Heart left ventricle (tissue), 16 donors: ENCODE measurements at regions not wholly inside any gene's neighbourhood (a gene's known extent, or its start where the extent isn't known, plus 50 kb on each side); places are given as distances from the start of the nearest gene placed in this dataset.

ENCODE experiments used
- ATAC-seq, 4 donors: fragments of 200-7000 bp; cut with Tn5 transposase; one replicate each; pipeline ENCODE4 v1.9.1; 2020 to 2022; ENCODE audit warnings: moderate library complexity in 4 of 4, mild to moderate bottlenecking in 3 of 4, moderate number of reproducible peaks in 1 of 4
- DNase-seq, 5 donors: peaks; one replicate each; pipeline ENCODE4 v3.0.0-alpha.2; 2020
- H3K27ac ChIP-seq, 12 donors: fragments of 200-600 bp; sonication (generic) in 4 of 12; one replicate each; pipeline versions ENCODE4 v1.5.0 to v1.8.0; 2016 to 2022; ENCODE audit warnings: mild to moderate bottlenecking in 2 of 12
- H3K27me3 ChIP-seq, 9 donors: fragments of 200-600 bp; sonication (generic) in 2 of 9; one replicate each; pipeline versions ENCODE4 v1.5.1 to v1.8.0; 2016 to 2022; ENCODE audit warnings: mild to moderate bottlenecking in 3 of 9
- H3K36me3 ChIP-seq, 9 donors: fragments of 200-600 bp; sonication (generic) in 2 of 9; one replicate each; pipeline versions ENCODE4 v1.5.0 to v1.8.0; 2018 to 2022; ENCODE audit warnings: mild to moderate bottlenecking in 2 of 9
- H3K4me1 ChIP-seq, 12 donors: fragments of 200-600 bp; sonication (generic) in 4 of 12; one replicate each; pipeline versions ENCODE4 v1.5.0 to v1.8.0; 2016 to 2022; ENCODE audit warnings: mild to moderate bottlenecking in 3 of 12
- H3K4me3 ChIP-seq, 12 donors: fragments of 200-600 bp; sonication (generic) in 4 of 12; one replicate each; pipeline versions ENCODE4 v1.5.0 to v1.8.0; 2017 to 2022; ENCODE audit warnings: mild to moderate bottlenecking in 9 of 12, moderate library complexity in 4 of 12
- H3K9me3 ChIP-seq, 12 donors: fragments of 200-600 bp; sonication (generic) in 4 of 12; one replicate each; pipeline versions ENCODE4 v1.5.0 to v1.8.0; 2016 to 2022; ENCODE audit warnings: mild to moderate bottlenecking in 1 of 12
- POLR2A ChIP-seq, 2 donors: fragments of 450-650 bp; IDR thresholded peaks; one replicate each; pipeline ENCODE4 v1.6.1; 2017; ENCODE audit warnings: antibody characterized with exemption in 2 of 2, mild to moderate bottlenecking in 2 of 2, moderate library complexity in 2 of 2
- WGBS, 4 donors: extraction: QIAGEN DNeasy Blood & Tissue Kit in 2 of 4; methylation state at CpG; one replicate each; pipeline versions ENCODE4 v1.1.5 to v1.1.7; 2013 to 2018; 5-methylcytosine and 5-hydroxymethylcytosine counted together
- intact Hi-C, 10 donors: fragments of 100-400 bp; cut with DNase I; formaldehyde crosslinking; loops; one replicate each; pipeline versions ENCODE4 v1.11.1 to v1.14.2; 2022
- TF ChIP-seq, protein P1 (sequence below), 12 donors: fragments of 200-600 bp; sonication (generic) in 4 of 12; IDR thresholded peaks; one replicate each; pipeline versions ENCODE4 v1.5.0 to v1.8.0; 2018 to 2022; ENCODE audit warnings: antibody characterized with exemption in 12 of 12, mild to moderate bottlenecking in 5 of 12
- donor health status: ischemic (EF 13 %, LVEDD 7.1; RV severe dilation, severe dysfunction).
- donor health status: healthy with polysubstance abuse.
- donor health status: DM: no; HTN: yes; CAD: no.
- donor health status: DM: no; HTN: no; CAD: no.
- donor health status: ischemic (EF 25% LVEDD 6.9; RV normal size, moderate dysfunction).
- donor health status: ischemic (EF 25% LVEDD 5.7; RV mildly dilated, moderate dysfunction).
- donor health status: healthy.
- donor health status: DM: yes; HTN: yes; CAD: no.
- donor health status: ischemic (EF 35%, LVEDD 5.7; RV mildly dilated, moderate dysfunction).
- donor health status: nonischemic (EF 11% LVEDD 7.7; RV severe dilation, severe dysfunction).
- donor health status: DM: yes; HTN: yes; CAD: no.
- donor health status: PGD.
- donor health status: ischemic (EF 29% LVEDD 5.4; RV normal size, mild dysfunction).
- donor health status: nonischemic (EF 23%, LVEDD 6.1; RV moderate dilation, normal function).

DNA sequence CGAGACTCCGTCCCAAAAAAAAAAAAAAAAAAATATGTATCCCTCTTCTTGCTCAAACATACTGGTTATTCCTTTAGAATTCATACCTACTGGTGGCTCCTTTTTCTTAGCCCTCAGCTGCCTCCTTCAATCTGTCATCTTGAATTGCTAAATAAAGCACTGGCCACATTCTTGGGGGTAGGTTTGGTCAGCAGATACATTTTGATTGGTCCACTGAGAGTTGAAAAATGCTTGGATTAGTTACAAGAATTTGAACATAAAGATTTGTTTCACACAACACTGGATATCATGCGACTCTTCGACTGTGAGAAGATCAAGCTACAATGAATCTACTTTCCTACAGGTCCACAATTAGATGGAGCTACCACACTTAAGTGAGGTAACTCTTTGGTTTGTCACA is 906.1 kb upstream of the SLC39A10 start:
- WGBS, 4 donors = 86 to 90% (median 87%) methylated on average over 2 to 4 of the region's 4 CpGs
- Histone ChIP-seq H3K27ac (no peak overlapping the region), H3K36me3 (no peaks in the 10 kb centered on the region), H3K27me3 (no peaks in the 10 kb centered on the region), H3K4me1 (no peaks in the 10 kb centered on the region), H3K4me3 (no peak overlapping the region), H3K9me3 (no peaks in the 10 kb centered on the region)
- ATAC-seq (no peak), DNase-seq (no peak)
- no peak for TF ChIP-seq POLR2A (IDR thresholded peaks at IDR 0.05)
- TF ChIP-seq, protein P1, sequence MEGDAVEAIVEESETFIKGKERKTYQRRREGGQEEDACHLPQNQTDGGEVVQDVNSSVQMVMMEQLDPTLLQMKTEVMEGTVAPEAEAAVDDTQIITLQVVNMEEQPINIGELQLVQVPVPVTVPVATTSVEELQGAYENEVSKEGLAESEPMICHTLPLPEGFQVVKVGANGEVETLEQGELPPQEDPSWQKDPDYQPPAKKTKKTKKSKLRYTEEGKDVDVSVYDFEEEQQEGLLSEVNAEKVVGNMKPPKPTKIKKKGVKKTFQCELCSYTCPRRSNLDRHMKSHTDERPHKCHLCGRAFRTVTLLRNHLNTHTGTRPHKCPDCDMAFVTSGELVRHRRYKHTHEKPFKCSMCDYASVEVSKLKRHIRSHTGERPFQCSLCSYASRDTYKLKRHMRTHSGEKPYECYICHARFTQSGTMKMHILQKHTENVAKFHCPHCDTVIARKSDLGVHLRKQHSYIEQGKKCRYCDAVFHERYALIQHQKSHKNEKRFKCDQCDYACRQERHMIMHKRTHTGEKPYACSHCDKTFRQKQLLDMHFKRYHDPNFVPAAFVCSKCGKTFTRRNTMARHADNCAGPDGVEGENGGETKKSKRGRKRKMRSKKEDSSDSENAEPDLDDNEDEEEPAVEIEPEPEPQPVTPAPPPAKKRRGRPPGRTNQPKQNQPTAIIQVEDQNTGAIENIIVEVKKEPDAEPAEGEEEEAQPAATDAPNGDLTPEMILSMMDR (IDR thresholded peaks at IDR 0.05) = no peak
- intact Hi-C loops = no loop called here

DNA sequence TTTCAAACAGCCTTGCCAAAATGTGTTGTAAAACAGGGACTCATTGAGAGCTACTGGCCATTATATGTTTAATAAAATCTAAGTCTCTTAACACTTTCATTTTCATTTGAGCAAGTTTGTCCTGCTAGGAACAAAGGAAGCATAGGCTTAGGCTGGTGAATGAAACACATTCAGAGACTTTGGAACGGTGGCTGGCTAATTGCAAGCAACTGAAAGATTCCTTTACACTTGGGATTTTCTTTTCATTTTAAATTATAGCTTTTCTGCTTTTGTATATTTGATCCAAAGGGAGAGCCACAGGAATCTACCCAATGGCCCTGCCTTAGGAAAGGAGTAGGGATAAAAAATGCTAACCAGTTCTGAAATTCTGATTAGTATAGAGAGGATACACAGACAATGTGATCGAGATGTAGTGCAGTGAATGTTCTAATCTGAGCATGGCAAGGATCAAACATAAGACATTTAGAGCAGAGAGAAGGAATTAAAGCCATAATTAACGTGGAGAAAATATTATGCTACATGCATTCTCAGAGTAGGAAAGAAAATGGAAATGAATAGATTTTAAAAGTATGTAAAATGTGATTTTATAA is 911.4 kb upstream of the SLC39A10 start:
- no peak overlapping the region for H3K4me3 ChIP-seq
- WGBS, 4 donors = 52 to 63% (median 61%) methylated on average over 3 of the region's 3 CpGs
- DNase-seq = no peak
- H3K4me1 ChIP-seq = no peaks in the 10 kb centered on the region
- intact Hi-C loops = no loop called here
- H3K9me3 ChIP-seq = no peaks in the 10 kb centered on the region
- no peaks in the 10 kb centered on the region for H3K36me3 ChIP-seq
- no peaks in the 10 kb centered on the region for H3K27me3 ChIP-seq
- no peak overlapping the region for H3K27ac ChIP-seq
- TF ChIP-seq POLR2A (IDR thresholded peaks at IDR 0.05) = no peak
- TF ChIP-seq, protein P1 (IDR thresholded peaks at IDR 0.05) = no peak
- no peak for ATAC-seq

DNA sequence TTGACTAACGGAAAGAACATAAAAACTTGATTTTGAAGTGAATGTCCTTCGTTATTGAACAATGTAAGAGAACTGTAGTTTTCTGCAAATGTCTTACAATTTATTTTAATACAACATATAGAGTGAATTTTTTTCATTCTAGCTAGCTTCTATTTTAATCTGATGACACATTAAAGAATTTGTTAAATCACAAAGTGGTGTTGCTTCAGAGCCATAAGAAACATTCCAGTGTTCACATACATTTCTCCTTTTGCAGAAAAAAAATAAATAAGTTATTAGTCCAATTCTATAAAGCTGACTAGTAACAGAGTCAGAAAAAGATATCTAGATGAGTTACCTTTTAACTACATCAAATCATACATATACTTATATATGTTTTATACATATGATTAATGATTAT is 914.3 kb upstream of the SLC39A10 start:
- no peaks in the 10 kb centered on the region for H3K9me3 ChIP-seq
- H3K27me3 ChIP-seq = no peaks in the 10 kb centered on the region
- WGBS, 4 donors = 69 to 79% (median 75%) methylated on average over 2 of the region's 2 CpGs
- no peaks in the 10 kb centered on the region for H3K36me3 ChIP-seq
- TF ChIP-seq, protein P1 (IDR thresholded peaks at IDR 0.05) = no peak
- no peak for TF ChIP-seq POLR2A (IDR thresholded peaks at IDR 0.05)
- DNase-seq (no peak), ATAC-seq (no peak)
- H3K4me3 ChIP-seq = no peak overlapping the region
- no peak overlapping the region for H3K27ac ChIP-seq
- intact Hi-C loops = no loop called here
- H3K4me1 ChIP-seq = no peaks in the 10 kb centered on the region

DNA sequence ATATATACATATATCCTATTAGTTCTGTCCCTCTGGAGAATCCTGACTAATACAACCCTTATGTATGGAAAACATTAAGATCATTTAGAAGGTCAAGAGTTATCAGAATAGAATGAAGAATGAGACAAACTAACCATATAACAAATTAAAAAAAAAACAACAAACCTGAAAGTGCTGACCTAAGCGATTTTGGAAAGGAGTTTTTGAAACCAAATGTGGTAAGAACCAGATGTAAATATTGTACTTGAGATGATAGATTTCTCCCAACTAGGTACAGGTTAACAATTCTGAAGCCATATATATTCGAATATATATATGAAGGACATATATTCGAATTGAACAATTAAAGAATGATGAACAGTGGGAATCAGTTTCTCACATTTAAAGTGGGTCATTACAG is 917.8 kb upstream of the SLC39A10 start:
- H3K27me3 ChIP-seq = no peaks in the 10 kb centered on the region
- no peaks in the 10 kb centered on the region for H3K4me1 ChIP-seq
- ATAC-seq = no peak
- no peaks in the 10 kb centered on the region for H3K36me3 ChIP-seq
- no peak for DNase-seq
- peaks cover 0 to 19% (median 0%) of the 10 kb centered on the region in 12 donors for H3K9me3 ChIP-seq
- intact Hi-C loops = no loop called here
- TF ChIP-seq, protein P1 (IDR thresholded peaks at IDR 0.05) = no peak
- no peak for TF ChIP-seq POLR2A (IDR thresholded peaks at IDR 0.05)
- no peak overlapping the region for H3K27ac ChIP-seq
- 75 to 85% (median 80%) methylated on average over 3 of the region's 3 CpGs for WGBS, 4 donors
- H3K4me3 ChIP-seq = no peak overlapping the region
